ENCODE measurements at regions not wholly inside any gene's neighbourhood (a gene's known extent, or its start where the extent isn't known, plus 50 kb on each side); places are given as distances from the start of the nearest gene placed in this dataset.

GRCh38 chr5:58248221-58248620, 211.7 kb downstream of the PLK2 start (continued):
- TF ChIP-seq CHD7 (IDR thresholded peaks at IDR 0.05; ENCODE audit: insufficient replicate concordance, low read length) (no peak), CBX8 (IDR thresholded peaks at IDR 0.05; ENCODE audit: borderline replicate concordance, low read depth, low read length) (no peak), GTF2F1 (IDR thresholded peaks at IDR 0.05; ENCODE audit: borderline replicate concordance, low read depth, low read length) (no peak), SP2 (IDR thresholded peaks at IDR 0.05; ENCODE audit: low read length) (no peak), HDAC2 (IDR thresholded peaks at IDR 0.05; ENCODE audit: borderline replicate concordance in 1 of 2, low read depth in 2 of 2, low read length in 2 of 2) (no peak)

Measured in H1 (cell line).